ENCODE measurements at regions not wholly inside any gene's neighbourhood (a gene's known extent, or its start where the extent isn't known, plus 50 kb on each side); places are given as distances from the start of the nearest gene placed in this dataset.

DNA sequence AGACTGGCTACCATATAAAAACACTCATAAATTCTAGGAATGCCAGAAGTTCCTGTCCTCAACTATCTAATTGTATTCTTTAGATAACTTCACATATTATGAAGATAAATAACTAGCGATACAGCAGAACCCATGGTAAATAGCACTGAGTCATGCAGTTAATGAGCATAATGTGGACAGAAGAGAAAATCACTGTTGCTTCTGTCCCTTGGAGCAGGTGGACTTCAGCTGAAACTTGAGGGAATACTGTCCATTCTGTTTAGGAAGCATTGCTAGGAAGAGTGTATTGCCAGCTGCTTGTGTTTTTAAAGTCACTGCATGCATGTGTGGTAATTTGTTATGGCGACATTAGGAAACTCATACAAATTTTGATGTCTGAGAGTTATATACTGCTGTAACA is 854.4 kb downstream of the LTN1 start:
- TF ChIP-seq, protein P1, sequence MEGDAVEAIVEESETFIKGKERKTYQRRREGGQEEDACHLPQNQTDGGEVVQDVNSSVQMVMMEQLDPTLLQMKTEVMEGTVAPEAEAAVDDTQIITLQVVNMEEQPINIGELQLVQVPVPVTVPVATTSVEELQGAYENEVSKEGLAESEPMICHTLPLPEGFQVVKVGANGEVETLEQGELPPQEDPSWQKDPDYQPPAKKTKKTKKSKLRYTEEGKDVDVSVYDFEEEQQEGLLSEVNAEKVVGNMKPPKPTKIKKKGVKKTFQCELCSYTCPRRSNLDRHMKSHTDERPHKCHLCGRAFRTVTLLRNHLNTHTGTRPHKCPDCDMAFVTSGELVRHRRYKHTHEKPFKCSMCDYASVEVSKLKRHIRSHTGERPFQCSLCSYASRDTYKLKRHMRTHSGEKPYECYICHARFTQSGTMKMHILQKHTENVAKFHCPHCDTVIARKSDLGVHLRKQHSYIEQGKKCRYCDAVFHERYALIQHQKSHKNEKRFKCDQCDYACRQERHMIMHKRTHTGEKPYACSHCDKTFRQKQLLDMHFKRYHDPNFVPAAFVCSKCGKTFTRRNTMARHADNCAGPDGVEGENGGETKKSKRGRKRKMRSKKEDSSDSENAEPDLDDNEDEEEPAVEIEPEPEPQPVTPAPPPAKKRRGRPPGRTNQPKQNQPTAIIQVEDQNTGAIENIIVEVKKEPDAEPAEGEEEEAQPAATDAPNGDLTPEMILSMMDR (conservative IDR thresholded peaks at IDR 0.05): no peak
- no peak for TF ChIP-seq ZFX (IDR thresholded peaks at IDR 0.05)
